HL-60 (cell line): ENCODE measurements at regions not wholly inside any gene's neighbourhood (a gene's known extent, or its start where the extent isn't known, plus 50 kb on each side); places are given as distances from the start of the nearest gene placed in this dataset.

Source experiments
- DNase-seq, 2 experiments: peaks; one replicate each; pipeline ENCODE4 v3.0.0-alpha.2; 2010 to 2020; ENCODE audit warnings: low read depth in 1 of 2, low spot score in 1 of 2
- H3K27ac ChIP-seq: fragments of 250-450 bp; sonication (Bioruptor Pico); replicated peaks from 2 replicates; pipeline ENCODE4 v1.5.1; 2020; ENCODE audit warnings: mild to moderate bottlenecking, moderate library complexity
- H3K27me3 ChIP-seq: fragments of 250-450 bp; sonication (Bioruptor Pico); 2 replicates; pipeline ENCODE4 v1.5.1; 2021; ENCODE audit warnings: mild to moderate bottlenecking, moderate library complexity; ENCODE audit not compliant: insufficient read depth, poor library complexity, severe bottlenecking
- H3K4me3 ChIP-seq: replicated peaks from 2 replicates; pipeline ENCODE4 v1.5.1; 2011; ENCODE audit warnings: mild to moderate bottlenecking, control low read depth, low read length; ENCODE audit not compliant: insufficient read depth
- CTCF ChIP-seq: IDR thresholded peaks from one replicate; pipeline ENCODE4 v1.5.1; 2011; ENCODE audit warnings: low read length, control low read depth, inconsistent platforms; ENCODE audit not compliant: insufficient read depth
- GABPA ChIP-seq: IDR thresholded peaks from 2 replicates; pipeline ENCODE4 v1.6.1; 2012; ENCODE audit warnings: low read depth
- POLR2AphosphoS5 ChIP-seq: IDR thresholded peaks from 2 replicates; pipeline ENCODE4 v1.6.1; 2012; ENCODE audit warnings: low read depth
- REST ChIP-seq: IDR thresholded peaks from 2 replicates; pipeline ENCODE4 v1.6.1; 2012; ENCODE audit warnings: low read depth; ENCODE audit not compliant: insufficient replicate concordance
- SPI1 ChIP-seq: IDR thresholded peaks from 2 replicates; pipeline ENCODE4 v1.6.1; 2012; ENCODE audit warnings: low read depth, mild to moderate bottlenecking, borderline replicate concordance

- DNase-seq = no peak
- no peak overlapping the region for H3K27ac ChIP-seq
- TF ChIP-seq REST = no peak
- TF ChIP-seq CTCF = no peak
- TF ChIP-seq GABPA = no peak
- TF ChIP-seq SPI1 = no peak
- TF ChIP-seq POLR2AphosphoS5 = no peak
- no peak overlapping the region for H3K4me3 ChIP-seq
- no peaks in the 10 kb centered on the region for H3K27me3 ChIP-seq
These were observed 1583.2 kb downstream of the SUCLG1 start for GRCh38 chr2:82875858-82876257.

- no peak for TF ChIP-seq REST
- TF ChIP-seq GABPA = no peak
- TF ChIP-seq CTCF = no peak
These were observed 1601.1 kb downstream of the SUCLG1 start for GRCh38 chr2:82857967-82858366.

GRCh38 chr2:82853299-82853698 lies 1605.8 kb downstream of the SUCLG1 start:
- H3K4me3 ChIP-seq = no peak overlapping the region
- DNase-seq = no peak

More at GRCh38 chr2:82857967-82858366, 1601.1 kb downstream of the SUCLG1 start:
- H3K27me3 ChIP-seq = no peaks in the 10 kb centered on the region
- H3K27ac ChIP-seq = no peak overlapping the region
- DNase-seq = no peak
- H3K4me3 ChIP-seq = no peak overlapping the region

More at GRCh38 chr2:82853299-82853698, 1605.8 kb downstream of the SUCLG1 start:
- H3K27me3 ChIP-seq = no peaks in the 10 kb centered on the region
- H3K27ac ChIP-seq = no peak overlapping the region
- TF ChIP-seq CTCF (no peak), POLR2AphosphoS5 (no peak), REST (no peak), SPI1 (no peak), GABPA (no peak)
